NCI-H1105 treated with DMSO at 0.1 percent for 48 hours (cell line): ENCODE measurements at regions not wholly inside any gene's neighbourhood (a gene's known extent, or its start where the extent isn't known, plus 50 kb on each side); places are given as distances from the start of the nearest gene placed in this dataset.
"Not testable (repeated sequence)": the region's sequence is repeated elsewhere in the genome, so short reads cannot be mapped to it uniquely, and the experiment has no call there.

Source experiments
- DNase-seq: peaks from one replicate; lab custom pipeline; 2025; lab: John Stamatoyannopoulos, UW

DNA sequence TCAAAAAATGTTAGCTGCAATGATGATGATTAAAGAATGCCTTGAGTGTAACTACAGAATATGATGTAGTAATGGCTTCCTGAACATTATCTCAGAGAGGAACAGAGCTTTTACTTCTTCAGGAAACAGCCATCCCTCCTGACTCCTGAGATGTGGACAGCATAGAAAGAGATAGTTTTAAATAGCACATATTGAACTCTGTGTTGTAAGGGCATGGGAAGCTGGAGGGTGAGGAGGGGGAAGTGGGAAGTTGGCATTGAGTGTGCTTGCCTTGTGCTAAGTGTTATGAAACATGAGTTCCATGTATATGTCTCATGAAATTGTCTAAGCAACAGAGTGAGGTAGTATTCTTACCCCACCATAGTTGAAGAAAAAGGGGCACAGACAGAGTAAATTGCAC, 161.5 kb upstream of the SLC28A3 start:
- no peak for DNase-seq

DNA sequence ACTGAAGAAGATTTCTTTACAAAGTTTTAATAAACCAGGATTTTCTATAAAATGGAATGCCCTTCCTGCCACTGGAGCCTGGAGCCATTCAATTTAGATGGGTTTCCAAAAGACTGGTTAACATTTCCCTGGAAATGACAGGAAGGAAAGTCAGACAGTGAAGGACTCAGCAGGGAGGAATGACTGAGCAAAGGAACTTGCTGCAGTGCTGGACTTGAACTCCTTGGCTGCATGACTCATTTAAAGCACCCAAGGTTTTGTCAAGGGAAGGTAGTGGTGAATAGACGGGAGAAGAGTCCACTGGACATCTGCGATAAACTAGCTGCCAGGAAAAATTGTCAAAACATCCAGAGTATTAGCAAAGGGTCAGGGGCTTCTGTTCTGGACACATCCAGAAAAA, 163.8 kb upstream of the SLC28A3 start:
- no peak for DNase-seq

DNA sequence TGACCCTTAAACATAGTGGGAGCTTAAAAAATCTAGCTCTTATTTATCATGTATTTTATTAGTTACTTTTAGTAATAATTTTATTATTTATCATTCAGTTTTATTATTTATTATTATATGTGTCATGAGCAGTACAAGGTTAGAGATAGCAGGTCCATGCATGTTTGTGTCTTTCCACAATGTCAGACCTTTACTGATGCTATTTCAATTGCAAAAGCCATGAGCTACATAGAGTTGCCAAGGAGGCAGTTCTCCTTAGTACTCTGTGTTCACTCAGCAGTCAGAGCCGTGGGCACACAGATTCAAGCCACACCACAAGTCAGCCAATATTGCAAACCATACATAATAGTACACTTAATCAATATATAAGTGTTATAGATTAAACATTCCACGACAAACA, 157.9 kb upstream of the NTRK2 start:
- no peak for DNase-seq

DNA sequence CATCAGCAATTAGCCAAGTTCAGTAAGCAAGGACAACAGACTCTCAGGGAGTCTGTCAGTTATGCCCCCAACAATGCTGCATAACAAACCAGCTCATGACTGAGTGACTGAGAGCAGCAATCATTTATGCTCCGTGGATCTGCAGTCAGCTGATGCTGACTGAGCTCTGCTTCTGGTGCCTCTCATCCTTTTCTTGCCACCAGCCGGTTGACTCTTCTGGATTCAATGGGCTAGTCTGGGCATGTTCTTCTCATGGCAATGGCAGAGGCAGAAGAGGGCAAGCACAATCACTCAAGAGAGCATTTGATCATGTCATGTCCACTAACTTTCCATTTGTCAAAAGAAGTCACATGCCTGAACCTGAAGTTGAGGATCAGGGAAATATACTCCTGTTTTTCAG, 157.0 kb upstream of the NTRK2 start:
- no peak for DNase-seq

DNA sequence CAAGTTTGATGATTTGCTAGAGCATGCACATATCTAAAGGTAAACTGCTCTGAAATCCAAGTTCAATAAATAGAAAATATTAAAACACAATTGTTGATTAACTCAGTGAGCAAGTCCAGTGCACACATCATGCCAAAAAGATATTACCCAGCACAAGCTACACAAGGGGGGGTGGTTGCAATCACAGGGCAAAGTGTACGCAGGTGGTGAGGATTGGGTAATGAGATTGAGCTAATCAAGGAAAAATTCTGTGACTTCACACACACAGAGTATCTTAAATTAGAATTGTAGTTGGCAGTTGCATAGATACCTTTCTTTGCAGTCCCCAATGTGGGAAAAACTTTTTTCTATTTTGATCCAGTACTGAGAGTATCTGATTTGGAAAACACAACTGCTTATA, 156.1 kb upstream of the NTRK2 start:
- DNase-seq = no peak

DNA sequence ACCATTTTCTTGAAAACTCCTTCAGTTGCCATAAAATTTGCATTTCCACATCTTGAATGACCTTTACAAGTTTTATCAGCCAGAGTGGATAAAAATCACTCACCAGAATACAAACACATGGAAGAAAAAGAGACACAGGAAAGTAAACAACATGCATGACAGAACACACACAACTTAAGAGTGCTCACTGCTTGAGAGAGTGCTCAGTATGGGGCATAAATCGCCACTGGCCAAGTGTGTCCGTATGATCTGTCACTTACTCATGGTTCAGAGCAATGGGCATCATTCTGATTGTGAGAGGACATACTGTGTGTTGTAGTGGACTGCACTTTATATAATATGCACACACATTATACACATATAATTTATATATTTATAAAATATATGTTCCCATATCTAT, 155.6 kb upstream of the NTRK2 start:
- DNase-seq = no peak

GRCh38 chr9:84514421-84514820, 155.1 kb upstream of the NTRK2 start:
- DNase-seq = no peak

DNA sequence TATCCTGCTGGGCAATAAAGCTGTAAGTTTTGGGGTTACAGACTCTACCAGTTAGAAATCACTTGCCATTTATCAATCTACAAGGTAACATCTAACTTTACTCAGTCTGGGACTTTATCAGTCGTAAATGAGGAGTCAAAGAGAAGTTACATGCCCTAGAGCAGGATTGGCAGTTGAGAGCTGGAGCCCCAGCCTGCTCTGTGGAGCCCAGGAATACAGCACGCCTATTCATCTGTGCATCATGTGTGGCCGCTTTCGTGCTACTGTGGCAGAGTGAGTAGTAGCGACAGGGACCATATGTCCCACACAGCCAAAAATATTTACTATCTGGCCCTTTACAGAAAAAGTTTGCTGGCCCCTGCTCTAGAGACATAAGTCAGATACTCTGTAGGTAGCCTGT, 152.5 kb upstream of the NTRK2 start:
- no peak for DNase-seq

- no peak for DNase-seq
Measured at GRCh38 chr9:84519413-84519812, 150.1 kb upstream of the NTRK2 start.

GRCh38 chr9:84521208-84521607, 148.3 kb upstream of the NTRK2 start:
- DNase-seq = no peak

- DNase-seq = not testable (repeated sequence)
Measured at GRCh38 chr9:84526211-84526610, 143.3 kb upstream of the NTRK2 start.

GRCh38 chr9:84527060-84527720, 142.3 kb upstream of the NTRK2 start:
- not testable (repeated sequence) for DNase-seq

DNA sequence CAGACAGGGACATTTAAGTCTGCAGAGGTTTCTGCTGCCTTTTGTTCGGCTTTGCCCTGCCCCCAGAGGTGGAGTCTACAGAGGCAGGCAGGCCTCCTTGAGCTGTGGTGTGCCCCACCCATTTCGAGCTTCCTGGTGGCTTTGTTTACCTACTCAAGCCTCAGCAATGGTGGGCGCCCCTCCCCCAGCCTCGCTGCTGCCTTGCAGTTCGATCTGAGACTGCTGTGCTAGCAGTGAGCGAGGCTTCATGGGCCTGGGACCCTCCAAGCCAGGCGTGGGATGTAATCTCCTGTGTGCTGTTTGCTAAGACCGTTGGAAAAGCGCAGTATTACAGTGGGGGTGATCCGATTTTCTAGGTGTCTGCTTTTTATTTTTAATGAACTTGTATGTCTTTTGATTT, 133.6 kb upstream of the NTRK2 start:
- not testable (repeated sequence) for DNase-seq

DNA sequence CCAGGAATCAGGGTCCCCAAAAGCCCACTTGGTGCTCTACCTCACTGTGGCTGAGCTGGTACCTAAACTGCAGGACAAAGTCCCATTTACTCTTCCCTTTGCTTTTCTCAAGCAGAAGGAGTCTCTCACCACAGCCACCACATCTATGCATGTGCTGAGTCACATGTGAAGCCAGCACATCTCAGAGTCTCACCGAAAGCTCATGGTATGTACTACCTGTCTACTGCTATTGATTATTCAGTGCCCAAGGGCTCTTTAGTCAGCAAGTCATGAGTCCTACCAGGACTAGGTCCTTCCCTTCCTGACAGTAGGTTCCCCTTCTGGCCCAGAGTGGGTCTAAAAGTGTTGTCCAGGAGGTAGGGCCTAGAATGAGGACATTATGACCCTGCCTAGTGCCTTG, 130.7 kb upstream of the NTRK2 start:
- DNase-seq = no peak

DNA sequence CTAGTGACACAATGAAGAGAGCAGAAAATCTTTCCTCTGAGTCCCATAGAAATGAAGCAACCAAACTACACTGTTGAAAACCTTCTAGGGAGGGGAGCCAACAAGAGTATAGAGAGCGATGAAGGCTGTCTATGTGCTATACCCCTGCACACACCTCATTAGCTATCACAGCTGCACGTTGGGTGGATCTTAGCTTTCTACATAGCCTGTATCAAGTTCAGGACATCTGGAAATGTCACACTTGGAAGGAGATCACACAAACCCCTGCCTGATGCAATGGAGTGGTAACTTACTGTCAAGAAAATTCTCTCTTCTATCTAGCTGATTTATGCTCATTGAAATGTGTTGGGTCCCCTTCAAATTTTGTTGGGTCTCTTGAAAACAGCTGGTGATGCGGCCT, 127.0 kb upstream of the NTRK2 start:
- DNase-seq = no peak

DNA sequence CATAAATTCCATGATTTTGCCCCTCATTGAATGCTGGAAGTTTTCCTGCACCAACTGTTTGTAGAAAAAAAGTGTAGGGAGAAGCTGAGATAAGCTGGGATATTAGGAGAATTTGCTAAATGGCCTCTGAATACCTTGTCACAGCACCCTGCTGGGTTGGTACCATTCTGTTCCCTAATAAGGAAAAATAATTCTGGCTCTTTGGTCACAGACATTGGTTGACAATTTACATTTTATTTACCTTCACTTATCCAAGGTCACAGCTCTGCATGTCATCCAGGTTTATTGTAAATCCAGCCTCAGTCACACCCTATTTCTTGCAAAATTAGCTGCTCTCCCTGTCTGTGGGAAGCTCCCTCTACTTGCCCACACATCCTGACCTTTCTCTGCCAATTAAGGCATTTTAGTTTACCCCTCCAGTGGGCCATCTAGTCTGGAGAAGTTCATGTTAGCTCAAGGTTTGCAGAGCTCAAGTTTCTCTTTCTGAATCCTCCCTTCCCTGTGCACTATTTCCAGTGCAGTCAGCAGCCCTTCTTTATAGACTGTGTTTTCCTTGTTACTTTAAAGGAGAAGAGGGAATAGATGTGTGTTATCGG, 115.4 kb upstream of the NTRK2 start:
- DNase-seq = no peak

GRCh38 chr9:84556556-84556955, 113.0 kb upstream of the NTRK2 start:
- DNase-seq = no peak

DNA sequence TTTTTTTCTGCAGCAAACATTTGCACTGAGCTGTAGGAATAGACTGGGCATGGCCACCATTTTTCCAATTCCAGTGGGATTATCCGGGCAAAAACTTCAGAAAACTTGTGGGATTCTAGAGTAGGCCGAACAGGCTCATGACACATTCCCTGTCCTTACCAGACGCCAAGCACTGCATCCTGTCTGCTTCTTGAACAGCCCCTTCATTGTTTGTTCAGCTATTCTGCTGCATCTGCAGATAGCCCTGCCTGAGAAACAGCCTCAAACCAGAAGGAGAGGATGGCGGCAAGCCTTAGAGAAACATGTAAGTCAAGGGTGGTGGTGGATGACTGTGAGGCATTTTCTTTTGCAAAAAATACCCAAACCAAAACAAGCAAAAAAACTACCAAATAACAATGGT, 111.8 kb upstream of the NTRK2 start:
- no peak for DNase-seq

DNA sequence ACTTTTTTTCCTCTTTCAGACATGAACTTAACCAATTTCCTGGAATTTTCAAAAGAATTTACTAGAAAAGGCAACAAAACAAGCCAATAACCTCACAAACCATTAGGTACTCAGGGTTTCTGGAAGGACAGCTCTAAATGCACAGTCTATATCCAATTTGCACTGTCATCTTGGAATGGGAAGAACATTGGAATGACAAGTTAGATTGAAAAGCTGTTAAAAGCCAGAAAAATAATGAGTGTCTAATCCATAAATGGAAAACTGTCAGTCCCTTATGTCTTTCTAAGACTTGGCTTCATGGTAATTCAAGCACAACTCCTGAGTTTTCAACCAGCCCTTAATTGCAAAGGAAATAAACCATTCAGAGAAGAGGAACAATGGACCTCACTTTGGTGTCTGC, 105.8 kb upstream of the NTRK2 start:
- no peak for DNase-seq

- no peak for DNase-seq
Measured at GRCh38 chr9:84567805-84568204, 101.7 kb upstream of the NTRK2 start.

- DNase-seq = no peak
Measured at GRCh38 chr9:84570482-84571154, 98.9 kb upstream of the NTRK2 start.

DNA sequence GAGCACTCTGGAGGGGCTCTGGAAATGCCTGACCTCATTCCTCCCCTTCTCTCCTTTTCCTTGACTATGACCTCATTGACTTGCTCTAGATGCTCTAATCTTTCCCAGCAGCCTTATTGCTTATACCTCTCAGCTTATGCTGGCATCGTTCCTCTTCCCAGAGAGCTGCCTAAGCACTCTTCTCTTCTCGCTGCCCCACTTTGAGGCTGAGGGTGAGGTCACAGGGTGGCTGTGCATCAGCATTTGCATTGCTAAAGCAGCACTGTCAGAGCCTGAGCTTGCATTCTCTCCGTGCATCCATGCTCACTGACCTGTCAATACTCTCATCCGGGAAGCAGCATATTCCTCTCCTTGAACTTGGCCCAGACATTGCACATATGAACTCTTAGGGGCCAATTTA, 96.4 kb upstream of the NTRK2 start:
- DNase-seq = no peak

DNA sequence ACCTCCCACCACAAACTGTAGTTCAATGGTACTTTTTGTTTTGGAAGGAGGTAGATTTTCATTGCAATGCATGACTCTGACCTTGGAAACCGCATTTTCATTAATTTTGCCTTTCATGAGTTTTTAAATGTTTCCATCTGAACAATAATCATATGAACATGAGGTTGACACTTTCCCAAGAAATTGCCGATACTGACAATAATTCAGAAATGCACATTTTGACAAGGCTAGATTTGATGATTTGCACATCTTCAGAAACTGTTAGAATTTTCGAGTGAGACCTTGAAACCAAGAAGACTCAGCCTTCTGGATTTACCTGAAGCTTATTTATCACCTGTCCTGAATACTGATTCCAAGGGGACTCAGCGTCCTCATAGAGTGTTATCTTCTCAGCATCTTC, 93.8 kb upstream of the NTRK2 start:
- DNase-seq = no peak

DNA sequence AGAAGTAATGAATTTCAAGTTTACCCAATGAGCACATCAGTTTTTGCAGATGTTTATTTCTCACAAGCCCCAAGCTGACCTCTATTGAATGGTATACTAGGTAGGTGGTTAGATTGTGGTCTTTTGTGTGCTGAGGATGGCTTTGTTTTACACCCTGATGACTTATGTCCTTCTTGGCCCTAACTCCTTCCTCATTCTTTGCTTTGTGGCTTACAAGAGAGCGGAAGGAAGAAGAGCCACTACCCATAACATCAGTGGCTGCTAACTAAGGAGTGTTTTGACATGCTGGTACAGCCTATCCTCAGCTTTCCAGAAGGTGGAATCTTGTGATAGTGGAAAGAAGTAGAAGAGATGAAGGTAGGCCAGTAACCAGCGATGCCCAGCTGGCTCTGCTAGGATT, 85.7 kb upstream of the NTRK2 start:
- DNase-seq = no peak
